ENCODE measurements at regions not wholly inside any gene's neighbourhood (a gene's known extent, or its start where the extent isn't known, plus 50 kb on each side); places are given as distances from the start of the nearest gene placed in this dataset.

DNA sequence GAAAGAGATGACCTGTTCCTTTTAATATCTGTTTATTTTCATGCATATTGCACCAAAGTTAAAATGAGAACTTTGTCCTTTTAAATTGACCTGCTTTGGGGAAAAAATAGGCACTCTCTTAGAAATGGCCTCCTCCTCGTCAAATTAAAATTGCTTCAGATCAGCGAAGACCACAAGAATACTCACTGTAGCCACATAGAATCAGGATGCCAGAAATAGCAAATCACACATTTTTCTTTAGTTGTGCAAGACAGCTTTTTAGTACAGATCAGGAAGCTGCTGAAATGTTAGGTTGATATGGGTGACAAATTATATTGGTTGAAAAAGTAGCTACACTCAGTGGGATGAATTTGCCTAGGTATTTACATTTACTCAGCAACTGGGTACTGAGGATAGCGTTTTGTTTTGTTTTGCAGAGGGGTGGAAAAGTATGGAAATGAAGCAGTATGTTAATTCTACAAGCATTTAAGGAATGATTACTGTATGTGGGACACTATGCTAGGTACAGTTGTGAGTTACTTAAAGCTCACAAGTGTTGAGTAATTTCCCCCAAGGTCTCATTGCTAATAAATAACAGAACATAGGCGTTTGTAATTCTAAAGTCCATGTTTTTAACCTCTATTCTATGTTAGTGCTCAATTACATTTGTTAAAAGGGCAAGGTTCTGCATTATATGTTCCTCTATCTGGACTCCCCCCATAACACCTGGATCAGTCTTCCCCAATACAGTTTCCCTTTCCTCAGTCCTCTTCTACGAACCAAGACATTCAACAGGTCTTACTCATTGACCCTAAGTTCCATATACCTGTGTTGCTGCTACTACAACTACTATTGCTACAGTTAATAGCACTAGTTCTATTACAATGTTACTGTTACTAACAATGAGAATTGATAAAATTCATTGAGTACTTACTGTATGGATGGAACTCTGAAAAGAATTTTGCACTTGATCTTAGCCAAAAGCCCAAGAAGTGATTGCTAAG, 99.4 kb upstream of the S1PR1 start:
- H3K4me1 ChIP-seq, result peaks cover 11 to 47% (median 28%) of the 10 kb centered on the region in 6 donors
- TF ChIP-seq POLR2AphosphoS5 (IDR thresholded peaks at IDR 0.05), result no peak
- WGBS, 5 donors, result 26 to 33% (median 29%) methylated on average over 5 of the region's 5 CpGs

DNA sequence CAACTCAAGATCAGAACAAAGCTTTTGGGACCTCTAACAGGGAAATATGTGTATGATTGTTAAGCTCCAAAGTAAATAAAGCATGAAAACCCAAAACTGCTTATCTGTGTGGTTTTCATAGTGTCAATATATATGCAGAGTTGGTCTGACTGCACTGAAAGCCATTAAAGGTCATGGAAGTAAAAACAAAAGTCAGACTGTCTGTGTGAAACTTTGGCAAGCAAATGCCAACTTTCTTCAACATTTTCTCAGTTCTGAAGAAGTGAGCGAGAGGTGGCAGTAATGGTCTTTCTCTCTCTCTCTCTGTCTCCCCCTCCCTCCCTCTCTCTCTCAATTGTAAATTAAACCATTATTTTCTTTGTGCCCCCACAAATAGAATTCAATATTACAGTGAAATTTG, 100.1 kb upstream of the S1PR1 start:
- Histone ChIP-seq H3K4me1 (peaks cover 11 to 47% (median 29%) of the 10 kb centered on the region in 6 donors), H3K4me3 (no peak overlapping the region), H3K27me3 (replicated peaks in 1 of 7) (no peaks in the 10 kb centered on the region), H3K36me3 (no peaks in the 10 kb centered on the region), H3K27ac (peak overlapping the region in 4 of 8 donors; percentile 3 to 37 (median 20)), H3K9me3 (no peaks in the 10 kb centered on the region)
- WGBS, 5 donors, result 13 to 38% (median 31%) methylated on average over 1 of the region's 1 CpG
- DNase-seq, result no peak
- intact Hi-C loops (cut with DNase I; ENCODE audit: low total_unique reads), result loop anchor here (10.0 kb wide), 1 partner anchor 158 kb away; no protein-coding TSS in a partner anchor
- TF ChIP-seq, protein P1, sequence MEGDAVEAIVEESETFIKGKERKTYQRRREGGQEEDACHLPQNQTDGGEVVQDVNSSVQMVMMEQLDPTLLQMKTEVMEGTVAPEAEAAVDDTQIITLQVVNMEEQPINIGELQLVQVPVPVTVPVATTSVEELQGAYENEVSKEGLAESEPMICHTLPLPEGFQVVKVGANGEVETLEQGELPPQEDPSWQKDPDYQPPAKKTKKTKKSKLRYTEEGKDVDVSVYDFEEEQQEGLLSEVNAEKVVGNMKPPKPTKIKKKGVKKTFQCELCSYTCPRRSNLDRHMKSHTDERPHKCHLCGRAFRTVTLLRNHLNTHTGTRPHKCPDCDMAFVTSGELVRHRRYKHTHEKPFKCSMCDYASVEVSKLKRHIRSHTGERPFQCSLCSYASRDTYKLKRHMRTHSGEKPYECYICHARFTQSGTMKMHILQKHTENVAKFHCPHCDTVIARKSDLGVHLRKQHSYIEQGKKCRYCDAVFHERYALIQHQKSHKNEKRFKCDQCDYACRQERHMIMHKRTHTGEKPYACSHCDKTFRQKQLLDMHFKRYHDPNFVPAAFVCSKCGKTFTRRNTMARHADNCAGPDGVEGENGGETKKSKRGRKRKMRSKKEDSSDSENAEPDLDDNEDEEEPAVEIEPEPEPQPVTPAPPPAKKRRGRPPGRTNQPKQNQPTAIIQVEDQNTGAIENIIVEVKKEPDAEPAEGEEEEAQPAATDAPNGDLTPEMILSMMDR (IDR thresholded peaks at IDR 0.05 in 8 of 11, conservative IDR thresholded peaks at IDR 0.05 in 3 of 11), result peak in 3 of 11 experiments; percentile 19 to 25 (median 21)
- no peak for TF ChIP-seq POLR2A (IDR thresholded peaks at IDR 0.05)

More for the DNA sequence above, 99.4 kb upstream of the S1PR1 start:
- intact Hi-C loops (cut with DNase I; ENCODE audit: low total_unique reads), result loop anchor here (10.0 kb wide), 1 partner anchor 157 kb away; no protein-coding TSS in a partner anchor
- Histone ChIP-seq H3K36me3 (no peaks in the 10 kb centered on the region), H3K9me3 (no peaks in the 10 kb centered on the region), H3K4me3 (no peak overlapping the region), H3K27ac (peak overlapping the region in 4 of 8 donors; percentile 3 to 37 (median 20)), H3K27me3 (replicated peaks in 1 of 7) (no peaks in the 10 kb centered on the region)
- DNase-seq, result no peak

DNA sequence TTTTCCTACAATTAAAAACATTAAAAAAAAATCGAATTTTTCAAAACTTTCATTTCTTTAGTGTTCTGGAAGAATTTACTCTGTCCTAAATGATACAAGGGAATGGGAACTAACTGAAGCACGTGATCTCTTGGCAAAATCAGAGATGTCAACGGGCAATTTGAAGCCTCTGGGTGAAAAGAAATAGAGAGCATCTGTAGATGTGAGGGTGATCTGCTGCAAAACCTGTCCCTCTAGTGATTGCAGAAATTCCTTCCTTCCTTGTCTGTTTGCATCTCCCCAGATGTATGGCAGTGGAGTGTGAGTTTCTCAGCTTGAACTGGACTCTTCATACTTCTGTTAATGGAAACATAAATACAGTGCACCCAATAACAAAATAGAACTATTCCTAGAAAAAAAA, 100.5 kb upstream of the S1PR1 start:
- no peak for DNase-seq
- Histone ChIP-seq H3K9me3 (no peaks in the 10 kb centered on the region), H3K36me3 (no peaks in the 10 kb centered on the region), H3K27me3 (replicated peaks in 1 of 7) (no peaks in the 10 kb centered on the region), H3K27ac (peak overlapping the region in 4 of 8 donors; percentile 3 to 37 (median 20)), H3K4me3 (no peak overlapping the region), H3K4me1 (peaks cover 11 to 52% (median 29%) of the 10 kb centered on the region in 6 donors)
- TF ChIP-seq POLR2AphosphoS5 (IDR thresholded peaks at IDR 0.05), result no peak
- TF ChIP-seq, protein P1 (IDR thresholded peaks at IDR 0.05 in 8 of 11, conservative IDR thresholded peaks at IDR 0.05 in 3 of 11), result no peak
- no peak for TF ChIP-seq POLR2A (IDR thresholded peaks at IDR 0.05)
- intact Hi-C loops (cut with DNase I; ENCODE audit: low total_unique reads), result loop anchor here (10.0 kb wide), 1 partner anchor 159 kb away; no protein-coding TSS in a partner anchor
- WGBS, 5 donors, result 52 to 64% (median 55%) methylated on average over 3 of the region's 3 CpGs

DNA sequence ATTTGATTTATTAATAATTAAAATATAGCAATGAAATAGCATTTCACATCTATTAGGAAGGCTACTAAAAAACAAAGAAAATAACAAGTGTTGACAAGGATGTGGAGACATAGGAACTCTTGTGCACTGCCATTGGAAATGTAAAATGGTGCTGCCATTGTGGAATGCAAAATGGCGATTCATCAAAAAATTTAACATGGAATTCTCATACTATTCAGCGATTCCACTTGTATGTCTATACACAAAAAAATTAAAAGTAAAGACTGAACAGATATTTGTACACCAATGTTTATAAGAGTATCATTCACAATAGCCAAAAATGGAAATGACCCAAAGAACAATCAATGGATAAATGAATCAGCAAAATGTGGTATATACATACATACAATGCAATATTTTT, 101.3 kb upstream of the S1PR1 start:
- intact Hi-C loops (cut with DNase I; ENCODE audit: low total_unique reads), result loop anchor here (10.0 kb wide), 1 partner anchor 159 kb away; no protein-coding TSS in a partner anchor
- Histone ChIP-seq H3K9me3 (no peaks in the 10 kb centered on the region), H3K4me1 (peaks cover 11 to 53% (median 29%) of the 10 kb centered on the region in 6 donors), H3K27ac (no peak overlapping the region), H3K27me3 (replicated peaks in 1 of 7) (no peaks in the 10 kb centered on the region), H3K36me3 (no peaks in the 10 kb centered on the region), H3K4me3 (no peak overlapping the region)
- WGBS, 5 donors, result 90 to 99% (median 97%) methylated on average over 2 of the region's 2 CpGs
- TF ChIP-seq, protein P1 (IDR thresholded peaks at IDR 0.05 in 8 of 11, conservative IDR thresholded peaks at IDR 0.05 in 3 of 11), result no peak
- TF ChIP-seq POLR2A (IDR thresholded peaks at IDR 0.05) (no peak), POLR2AphosphoS5 (IDR thresholded peaks at IDR 0.05) (no peak)
- DNase-seq, result no peak
